ENCODE measurements at regions not wholly inside any gene's neighbourhood (a gene's known extent, or its start where the extent isn't known, plus 50 kb on each side); places are given as distances from the start of the nearest gene placed in this dataset.
A peak's percentile ranks its signal among the peaks of the same experiment; 100 is the strongest.
"Not testable (repeated sequence)": the region's sequence is repeated elsewhere in the genome, so short reads cannot be mapped to it uniquely, and the experiment has no call there.

DNA sequence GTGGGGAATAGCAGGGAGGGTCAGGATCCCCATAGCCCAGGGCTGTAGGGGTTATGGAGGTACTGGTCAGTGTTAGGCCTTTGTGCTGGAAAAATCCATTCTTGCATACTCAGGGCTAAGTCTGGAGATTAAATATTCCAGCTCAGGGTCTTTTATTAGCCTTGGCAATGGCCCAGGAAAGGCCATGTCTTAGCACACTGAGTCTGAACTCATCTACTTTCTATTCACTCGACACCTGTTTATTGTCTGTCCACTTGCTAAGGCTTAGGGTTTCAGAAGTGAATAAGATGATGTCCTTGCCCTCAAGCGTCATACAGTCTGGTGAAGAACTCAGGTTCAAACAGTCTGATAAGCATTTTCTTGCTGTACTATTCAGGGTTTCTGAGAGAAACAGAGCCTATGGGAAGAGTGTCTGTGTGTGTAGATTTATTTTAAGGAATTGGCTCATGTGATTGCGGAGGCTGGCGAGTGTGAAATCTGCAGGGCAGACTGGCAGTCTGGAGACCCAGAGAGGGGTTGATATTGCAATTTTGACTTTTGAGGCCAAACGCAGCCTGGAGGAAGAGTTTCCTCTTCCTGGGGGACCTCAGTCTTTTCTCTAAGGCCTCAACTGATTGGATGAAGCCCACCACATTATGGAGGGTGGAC lies 135.8 kb downstream of the RAMP3 start:
- Mint-ChIP-seq H3K27ac (no peak overlapping the region), H3K27me3 (peaks cover 23 to 31% of the 10 kb centered on the region in 2 donors), H3K36me3 (no peaks in the 10 kb centered on the region), H3K4me1 (no peaks in the 10 kb centered on the region), H3K4me3 (no peak overlapping the region), H3K9me3 (peaks cover 2 to 5% of the 10 kb centered on the region in 2 donors)
- DNase-seq, result no peak
- ATAC-seq (replicated peaks), result no peak

DNA sequence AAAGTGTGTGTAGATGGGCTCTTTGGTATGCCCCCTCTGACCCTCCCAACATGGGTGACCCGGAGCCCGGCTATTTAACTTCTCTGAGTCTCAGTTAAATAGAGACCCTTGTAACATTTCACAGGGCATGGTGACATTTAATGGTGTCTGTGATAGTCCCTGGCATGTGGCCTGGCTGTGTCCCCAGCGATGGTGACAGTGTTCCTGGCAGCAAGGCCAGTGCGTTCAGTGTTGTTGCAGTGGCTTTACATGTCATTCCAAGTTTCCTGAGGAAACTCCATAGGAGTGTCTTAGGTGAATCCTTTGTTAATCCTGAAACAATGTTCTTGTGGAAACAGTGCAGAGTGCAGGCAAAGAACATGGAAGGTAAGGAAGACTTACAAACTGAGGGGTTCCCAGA lies 137.0 kb downstream of the RAMP3 start:
- Mint-ChIP-seq H3K36me3 (no peaks in the 10 kb centered on the region), H3K9me3 (peaks cover 0 to 3% of the 10 kb centered on the region in 2 donors), H3K27me3 (peaks cover 28 to 32% of the 10 kb centered on the region in 2 donors), H3K27ac (no peak overlapping the region), H3K4me1 (no peaks in the 10 kb centered on the region), H3K4me3 (no peak overlapping the region)
- ATAC-seq (replicated peaks) (no peak), DNase-seq (no peak)

DNA sequence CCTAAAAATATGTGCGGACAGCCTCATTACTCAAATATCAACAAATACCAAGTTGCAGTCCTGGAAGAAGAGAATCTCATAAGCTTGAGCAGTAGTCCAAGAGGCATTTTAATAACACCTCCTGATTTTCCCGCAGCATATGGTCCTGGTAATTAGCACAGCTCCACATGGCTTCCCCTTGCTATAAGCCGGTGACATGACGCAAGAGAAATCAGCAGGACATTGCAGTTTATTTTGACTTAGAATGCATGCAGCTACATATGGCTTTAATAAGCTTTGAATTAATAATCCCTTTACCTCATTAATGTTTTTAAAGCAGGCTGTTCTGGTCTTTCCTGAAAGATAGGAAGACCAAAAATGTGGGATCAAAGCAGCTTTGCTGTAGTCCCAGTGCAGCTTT lies 137.6 kb downstream of the RAMP3 start:
- Mint-ChIP-seq H3K36me3 (no peaks in the 10 kb centered on the region), H3K9me3 (peaks cover 0 to 2% of the 10 kb centered on the region in 2 donors)
- ATAC-seq (replicated peaks), result no peak

DNA sequence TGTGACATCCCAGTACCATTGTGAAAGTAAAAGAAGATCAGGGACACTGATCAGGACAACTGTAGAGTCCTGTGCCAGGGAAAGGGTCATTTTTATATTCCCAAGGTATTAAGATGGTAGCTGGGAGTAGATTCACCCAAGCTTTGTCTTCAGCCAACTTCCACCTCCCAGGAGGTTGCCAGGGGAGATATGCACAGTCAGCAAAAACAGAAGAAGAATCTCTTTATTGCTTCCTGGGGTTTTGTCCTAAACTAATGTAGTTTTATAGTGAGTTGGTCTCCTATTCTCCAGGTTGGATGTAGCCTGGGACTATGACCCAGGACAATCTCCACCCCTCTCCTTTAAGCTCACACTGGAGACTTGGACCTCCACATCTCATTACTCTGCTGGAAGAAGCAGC lies 139.2 kb downstream of the RAMP3 start:
- H3K9me3 Mint-ChIP-seq, result peaks cover 6 to 11% of the 10 kb centered on the region in 2 donors
- no peaks in the 10 kb centered on the region for H3K36me3 Mint-ChIP-seq
- DNase-seq, result no peak
- peaks cover 33 to 46% of the 10 kb centered on the region in 2 donors for H3K27me3 Mint-ChIP-seq
- no peaks in the 10 kb centered on the region for H3K4me1 Mint-ChIP-seq
- H3K27ac Mint-ChIP-seq, result no peak overlapping the region
- no peak overlapping the region for H3K4me3 Mint-ChIP-seq
- no peak for ATAC-seq (replicated peaks)

More for the DNA sequence above, 137.6 kb downstream of the RAMP3 start:
- H3K4me3 Mint-ChIP-seq, result no peak overlapping the region
- DNase-seq, result no peak
- no peak overlapping the region for H3K27ac Mint-ChIP-seq
- H3K4me1 Mint-ChIP-seq, result no peaks in the 10 kb centered on the region
- peaks cover 28 to 38% of the 10 kb centered on the region in 2 donors for H3K27me3 Mint-ChIP-seq

DNA sequence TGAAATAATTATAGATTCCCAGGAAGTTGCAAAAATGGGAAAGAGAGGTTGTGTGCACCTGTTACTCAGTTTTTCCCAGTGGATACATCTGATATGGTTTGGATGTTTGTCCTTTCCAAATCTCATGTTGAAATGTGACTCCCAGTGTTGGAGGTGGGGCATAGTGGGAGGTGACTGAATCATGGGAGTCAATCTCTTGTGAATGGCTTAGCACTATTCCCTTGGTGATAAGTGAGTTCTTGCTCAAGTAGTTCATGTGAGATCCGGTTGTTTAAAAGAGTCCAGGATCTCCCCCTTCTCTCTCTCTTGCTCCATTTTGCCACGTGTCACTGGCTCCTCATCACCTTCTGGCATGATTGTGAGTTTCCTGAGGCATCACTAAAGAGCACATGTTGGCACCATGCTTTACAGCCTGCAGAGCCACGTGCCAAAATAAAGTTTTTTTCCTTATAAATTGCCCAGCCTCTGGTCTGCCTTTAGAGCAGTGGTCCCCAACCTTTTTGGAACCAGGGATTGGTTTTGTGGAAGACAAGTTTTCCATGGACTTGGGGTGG lies 149.2 kb downstream of the RAMP3 start:
- Mint-ChIP-seq H3K36me3 (peaks cover 2 to 4% of the 10 kb centered on the region in 2 donors), H3K27ac (no peak overlapping the region), H3K27me3 (peaks cover 8 to 22% of the 10 kb centered on the region in 2 donors), H3K4me3 (no peak overlapping the region), H3K9me3 (peaks cover 9 to 13% of the 10 kb centered on the region in 2 donors), H3K4me1 (no peaks in the 10 kb centered on the region)
- ATAC-seq (replicated peaks) (no peak), DNase-seq (no peak)

DNA sequence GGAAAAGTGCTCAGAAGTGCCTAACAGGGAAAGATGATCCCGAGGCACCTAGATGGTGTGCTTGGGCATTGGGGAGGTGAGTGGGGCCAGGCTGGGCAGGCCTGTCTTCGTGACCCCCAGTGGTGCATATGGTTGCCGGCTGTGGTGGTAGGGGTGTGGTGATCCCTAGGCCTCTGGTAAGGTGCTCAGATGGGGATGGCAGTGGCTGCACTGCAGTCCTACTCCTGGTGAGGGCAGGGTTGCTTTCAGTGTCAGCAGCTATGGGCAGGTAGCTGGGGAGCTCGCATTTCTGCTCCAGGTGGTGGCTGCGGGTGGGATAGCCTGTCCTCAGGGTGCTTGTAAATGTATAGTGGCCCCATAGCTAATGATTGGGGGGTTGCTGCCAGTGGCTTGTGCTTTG lies 154.0 kb downstream of the RAMP3 start:
- no peak overlapping the region for H3K4me3 Mint-ChIP-seq
- H3K27ac Mint-ChIP-seq, result peak overlapping the region; percentile 65
- H3K36me3 Mint-ChIP-seq, result peaks cover 2 to 4% of the 10 kb centered on the region in 2 donors
- ATAC-seq (replicated peaks), result no peak
- peaks cover 0 to 2% of the 10 kb centered on the region in 2 donors for H3K4me1 Mint-ChIP-seq
- peaks cover 14 to 25% of the 10 kb centered on the region in 2 donors for H3K27me3 Mint-ChIP-seq
- peaks cover 12 to 13% of the 10 kb centered on the region in 2 donors for H3K9me3 Mint-ChIP-seq
- DNase-seq, result no peak

DNA sequence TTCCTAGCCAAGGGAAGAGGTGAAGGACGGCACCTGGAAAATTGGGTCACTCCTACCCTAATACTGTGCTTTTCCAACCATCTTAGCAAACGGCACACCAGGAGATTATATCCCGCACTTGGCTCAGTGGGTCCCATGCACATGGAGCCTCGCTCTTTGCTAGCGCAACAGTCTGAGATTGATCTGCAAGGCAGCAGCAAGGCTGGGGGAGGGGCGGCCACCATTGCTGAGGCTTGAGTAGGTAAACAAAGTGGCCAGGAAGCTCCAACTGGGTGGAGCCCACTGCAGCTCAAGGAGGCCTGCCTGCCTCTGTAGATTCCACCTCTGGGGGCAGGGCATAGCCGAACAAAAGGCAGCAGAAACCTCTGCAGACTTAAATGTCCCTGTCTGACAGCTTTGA lies 157.9 kb downstream of the RAMP3 start:
- H3K27me3 Mint-ChIP-seq, result peaks cover 14 to 26% of the 10 kb centered on the region in 2 donors

DNA sequence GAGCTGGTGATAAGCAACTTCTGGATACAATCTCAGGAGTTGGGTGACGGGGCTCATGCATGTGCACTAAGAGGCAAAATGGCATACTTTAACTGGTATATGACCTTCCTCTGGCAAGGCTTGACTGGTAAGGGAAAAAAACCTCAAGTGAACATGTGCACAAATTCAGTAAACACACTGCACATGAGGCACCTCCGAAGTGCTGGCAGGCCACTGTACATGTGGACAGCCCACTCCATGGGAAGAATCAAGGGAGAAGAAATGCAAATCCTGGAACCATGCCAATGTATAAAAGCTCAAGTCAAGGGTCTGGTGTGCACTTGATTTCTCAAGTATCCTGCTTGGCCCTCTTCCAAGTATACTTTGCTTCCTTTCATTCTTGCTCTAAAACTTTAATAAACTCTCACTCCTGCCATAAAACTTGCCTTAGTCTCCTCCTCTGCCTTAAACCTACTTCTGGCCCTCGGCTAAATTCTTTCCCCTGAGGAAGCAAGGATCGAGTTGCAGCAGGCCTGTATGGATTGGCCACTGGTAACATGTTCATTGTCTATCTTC lies 167.2 kb downstream of the RAMP3 start:
- H3K9me3 Mint-ChIP-seq, result peaks cover 0 to 6% of the 10 kb centered on the region in 2 donors
- H3K36me3 Mint-ChIP-seq, result no peaks in the 10 kb centered on the region
- H3K27me3 Mint-ChIP-seq, result peaks cover 0 to 5% of the 10 kb centered on the region in 2 donors
- H3K4me3 Mint-ChIP-seq, result no peak overlapping the region
- DNase-seq (no peak), ATAC-seq (replicated peaks) (no peak)
- H3K27ac Mint-ChIP-seq, result no peak overlapping the region
- H3K4me1 Mint-ChIP-seq, result no peaks in the 10 kb centered on the region

More for the DNA sequence above, 157.9 kb downstream of the RAMP3 start:
- not testable (repeated sequence) for DNase-seq; H3K4me3 Mint-ChIP-seq; H3K27ac Mint-ChIP-seq; H3K36me3 Mint-ChIP-seq; H3K4me1 Mint-ChIP-seq; ATAC-seq (replicated peaks)
- peaks cover 15 to 16% of the 10 kb centered on the region in 2 donors for H3K9me3 Mint-ChIP-seq

DNA sequence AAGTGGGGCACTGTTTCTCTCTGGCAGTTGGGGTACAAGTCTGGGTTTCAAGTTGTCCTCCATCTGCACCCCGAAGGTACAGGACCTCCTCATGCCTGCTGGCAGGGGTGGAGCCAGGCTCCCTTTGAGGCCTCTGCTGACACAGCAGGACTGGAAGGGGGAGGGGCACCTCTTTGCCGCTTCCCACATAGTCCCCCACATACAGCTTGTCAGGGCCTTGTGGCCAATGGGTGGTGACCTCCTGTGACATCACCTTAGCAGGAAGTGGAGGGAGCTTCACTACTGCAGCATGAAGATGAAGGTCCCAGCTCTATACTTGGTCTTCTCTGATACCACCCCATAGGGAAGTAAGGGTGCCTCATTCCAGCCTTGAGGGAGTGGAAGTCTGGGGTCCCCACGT lies 167.8 kb downstream of the RAMP3 start:
- H3K4me1 Mint-ChIP-seq, result no peaks in the 10 kb centered on the region
- no peaks in the 10 kb centered on the region for H3K36me3 Mint-ChIP-seq
- H3K9me3 Mint-ChIP-seq, result peaks cover 0 to 5% of the 10 kb centered on the region in 2 donors
- DNase-seq, result no peak
- no peak overlapping the region for H3K27ac Mint-ChIP-seq
- no peak overlapping the region for H3K4me3 Mint-ChIP-seq
- peaks cover 0 to 5% of the 10 kb centered on the region in 2 donors for H3K27me3 Mint-ChIP-seq
- no peak for ATAC-seq (replicated peaks)

DNA sequence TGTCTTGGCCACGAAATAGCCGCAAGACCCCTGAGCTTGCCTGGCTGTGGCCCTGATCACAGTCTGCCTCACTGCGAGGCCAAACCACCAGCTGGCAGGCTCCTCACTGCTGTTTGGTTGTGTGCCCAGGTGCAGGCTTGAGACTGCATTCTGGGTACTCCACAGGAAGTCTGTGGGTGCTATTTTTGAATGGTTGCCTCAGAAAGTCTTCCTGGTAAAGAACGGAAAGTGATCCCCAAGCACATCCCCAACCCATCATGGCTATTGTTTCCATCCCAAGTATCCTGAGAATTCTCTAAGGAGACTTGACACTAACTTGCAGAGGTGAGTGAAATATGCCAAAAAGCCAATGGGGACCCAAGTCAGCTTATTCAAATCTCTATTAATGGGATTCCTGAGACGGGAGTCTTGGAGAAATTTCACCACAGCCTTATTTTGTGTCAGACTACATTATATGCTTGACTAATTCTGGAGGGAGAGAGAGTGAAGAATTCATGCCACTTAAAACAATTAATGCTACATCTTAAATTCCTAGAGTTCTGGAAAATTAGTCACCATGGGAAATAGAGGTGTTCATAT lies 170.9 kb downstream of the RAMP3 start:
- peaks cover 6 to 7% of the 10 kb centered on the region in 2 donors for H3K27me3 Mint-ChIP-seq
- ATAC-seq (replicated peaks), result no peak
- no peak overlapping the region for H3K4me3 Mint-ChIP-seq
- no peak overlapping the region for H3K27ac Mint-ChIP-seq
- DNase-seq, result no peak
- H3K9me3 Mint-ChIP-seq, result peaks cover 8% of the 10 kb centered on the region in 2 donors
- no peaks in the 10 kb centered on the region for H3K36me3 Mint-ChIP-seq
- H3K4me1 Mint-ChIP-seq, result no peaks in the 10 kb centered on the region

DNA sequence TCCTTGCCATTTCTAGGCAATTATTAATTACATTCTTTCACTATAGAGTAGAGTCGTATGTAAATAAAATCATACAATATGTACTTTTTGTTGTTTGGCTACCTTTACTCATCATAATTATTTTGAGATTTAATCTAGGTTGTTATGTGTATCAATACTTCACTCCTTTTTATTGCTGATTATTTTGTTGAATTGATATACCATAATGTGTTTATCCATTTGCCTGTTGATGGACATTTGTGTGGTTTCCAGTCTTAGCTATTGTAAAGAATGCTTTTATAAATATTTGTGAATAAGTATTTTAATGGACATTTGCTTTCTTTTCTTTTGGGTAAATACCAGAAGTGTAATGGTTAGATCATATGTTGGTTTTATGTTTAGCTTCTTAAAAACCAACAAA lies 174.0 kb downstream of the RAMP3 start:
- Mint-ChIP-seq H3K4me3 (no peak overlapping the region), H3K27me3 (peaks cover 19 to 33% of the 10 kb centered on the region in 2 donors), H3K4me1 (no peaks in the 10 kb centered on the region), H3K36me3 (no peaks in the 10 kb centered on the region), H3K27ac (no peak overlapping the region), H3K9me3 (peaks cover 21 to 23% of the 10 kb centered on the region in 2 donors)
- no peak for DNase-seq
- ATAC-seq (replicated peaks), result no peak

DNA sequence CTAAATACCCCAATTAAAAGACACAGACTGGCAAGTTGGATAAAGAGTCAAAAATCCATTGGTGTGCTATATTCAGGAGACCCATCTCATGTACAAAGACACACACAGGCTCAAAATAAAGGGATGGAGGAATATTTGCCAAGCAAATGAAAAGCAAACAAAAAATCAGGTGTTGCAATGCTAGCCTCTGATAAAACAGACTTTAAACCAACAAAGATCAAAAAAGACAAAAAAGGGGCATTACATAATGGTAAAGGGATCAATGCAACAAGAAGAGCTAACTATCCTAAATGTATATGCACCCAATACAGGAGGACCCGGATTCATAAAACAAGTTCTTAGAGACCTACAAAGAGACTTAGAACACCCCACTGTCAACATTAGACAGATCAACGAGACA lies 177.4 kb downstream of the RAMP3 start:
- not testable (repeated sequence) for ATAC-seq (replicated peaks); H3K36me3 Mint-ChIP-seq; H3K4me3 Mint-ChIP-seq; H3K4me1 Mint-ChIP-seq; DNase-seq; H3K27ac Mint-ChIP-seq
- H3K27me3 Mint-ChIP-seq, result peaks cover 15 to 33% of the 10 kb centered on the region in 2 donors
- peaks cover 17 to 23% of the 10 kb centered on the region in 2 donors for H3K9me3 Mint-ChIP-seq

DNA sequence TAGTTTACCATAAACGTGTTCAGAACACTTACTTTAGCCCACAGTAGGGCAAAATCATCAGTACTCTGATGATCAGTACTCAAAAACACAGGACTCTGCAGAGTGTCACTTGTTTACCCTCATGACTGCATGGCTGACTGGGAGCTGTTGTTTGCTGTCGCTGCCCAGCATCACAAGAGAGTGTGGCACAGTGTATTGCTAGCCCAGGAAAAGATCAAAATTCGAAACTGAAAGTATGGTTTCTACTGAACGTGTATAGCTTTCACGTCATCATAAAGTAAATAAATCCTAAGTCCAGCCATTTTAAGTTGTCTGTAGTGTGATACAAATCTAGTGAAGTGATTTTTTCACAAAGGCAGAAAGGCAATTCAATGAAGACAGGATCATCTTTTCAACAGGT lies 184.6 kb downstream of the RAMP3 start:
- Mint-ChIP-seq H3K4me1 (no peaks in the 10 kb centered on the region), H3K4me3 (no peak overlapping the region), H3K27me3 (peaks cover 0 to 10% of the 10 kb centered on the region in 2 donors), H3K27ac (no peak overlapping the region), H3K9me3 (peaks cover 0 to 6% of the 10 kb centered on the region in 2 donors), H3K36me3 (no peaks in the 10 kb centered on the region)
- DNase-seq, result no peak
- ATAC-seq (replicated peaks), result no peak

DNA sequence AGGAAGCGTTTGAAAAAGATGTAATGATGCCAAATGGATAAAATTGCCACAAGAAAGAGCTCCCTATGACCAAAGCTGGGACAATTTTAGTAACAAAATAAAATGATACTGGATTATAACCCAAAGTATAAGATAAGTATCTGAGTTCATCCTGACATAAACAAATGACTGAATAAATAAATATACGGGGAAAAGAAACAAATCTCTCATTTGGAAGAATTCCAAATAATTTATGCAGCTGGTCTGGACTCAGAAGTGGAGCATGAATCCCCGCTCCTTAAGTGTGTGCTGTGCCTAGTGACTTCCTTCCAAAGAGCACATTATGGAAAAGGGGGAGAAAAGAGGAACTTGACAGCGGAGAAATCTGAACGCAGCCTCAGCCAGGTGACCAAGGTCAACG lies 186.2 kb downstream of the RAMP3 start:
- H3K36me3 Mint-ChIP-seq, result no peaks in the 10 kb centered on the region
- H3K27me3 Mint-ChIP-seq, result peaks cover 3 to 15% of the 10 kb centered on the region in 2 donors
- no peak overlapping the region for H3K27ac Mint-ChIP-seq
- H3K4me3 Mint-ChIP-seq, result no peak overlapping the region
- DNase-seq (no peak), ATAC-seq (replicated peaks) (no peak)
- no peaks in the 10 kb centered on the region for H3K4me1 Mint-ChIP-seq
- H3K9me3 Mint-ChIP-seq, result peaks cover 0 to 6% of the 10 kb centered on the region in 2 donors

DNA sequence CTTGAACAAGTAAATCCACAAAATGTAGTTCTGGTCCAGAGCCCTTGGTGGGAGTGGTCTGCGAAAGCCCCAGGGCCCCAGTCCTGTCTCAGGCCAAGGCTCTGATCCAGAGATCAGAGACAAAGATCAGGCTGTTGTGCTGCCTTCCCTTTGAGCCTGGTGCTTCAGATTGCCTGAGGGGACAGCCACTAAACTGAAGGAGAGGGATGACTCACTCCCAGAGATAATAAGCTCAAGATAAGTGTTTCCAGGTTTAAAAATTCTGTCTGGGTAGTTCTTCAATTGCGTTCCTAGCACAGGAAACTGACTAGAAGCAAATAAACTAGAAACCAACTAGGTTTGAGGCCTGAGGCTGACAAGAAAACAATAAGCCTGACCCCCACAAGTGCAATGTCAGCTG lies 190.2 kb downstream of the RAMP3 start:
- no peak for DNase-seq
- no peak overlapping the region for H3K4me3 Mint-ChIP-seq

More for the DNA sequence above, 190.2 kb downstream of the RAMP3 start:
- Mint-ChIP-seq H3K36me3 (no peaks in the 10 kb centered on the region), H3K9me3 (peaks cover 0 to 3% of the 10 kb centered on the region in 2 donors), H3K4me1 (no peaks in the 10 kb centered on the region), H3K27me3 (peaks cover 4 to 22% of the 10 kb centered on the region in 2 donors), H3K27ac (no peak overlapping the region)
- no peak for ATAC-seq (replicated peaks)
